HG02884 (cell line): ENCODE measurements at regions not wholly inside any gene's neighbourhood (a gene's known extent, or its start where the extent isn't known, plus 50 kb on each side); places are given as distances from the start of the nearest gene placed in this dataset.
"Not testable (repeated sequence)": the region's sequence is repeated elsewhere in the genome, so short reads cannot be mapped to it uniquely, and the experiment has no call there.

Experiments used
- ATAC-seq: cut with Tn5 transposase; IDR thresholded peaks from one replicate; pipeline ENCODE4 v1.9.1; 2021; ENCODE audit warnings: mild to moderate bottlenecking, moderate library complexity; ENCODE audit not compliant: unreplicated experiment

DNA sequence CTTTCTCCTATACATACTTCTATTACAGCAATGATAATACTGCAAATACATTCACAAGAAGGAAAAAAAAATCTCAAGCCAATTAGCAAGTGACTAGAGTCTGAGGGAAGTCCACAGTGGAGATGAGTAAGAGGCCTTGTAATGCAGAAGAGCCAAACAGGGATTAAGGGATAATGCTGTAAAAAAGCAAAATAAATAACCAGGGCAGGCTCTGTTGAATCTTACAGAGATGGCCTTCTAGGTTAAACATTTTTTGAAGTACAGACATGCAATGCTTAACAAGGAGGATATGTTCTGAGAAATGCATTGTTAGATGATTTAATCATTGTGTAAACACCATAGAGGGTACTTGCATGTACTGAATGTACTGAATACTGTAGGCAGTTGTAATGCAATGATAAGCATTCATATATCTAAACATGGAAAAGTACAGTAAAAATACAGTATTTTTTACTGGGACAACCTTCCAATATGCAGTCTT lies 122.1 kb upstream of the RMDN2 start:
- ATAC-seq: no peak

DNA sequence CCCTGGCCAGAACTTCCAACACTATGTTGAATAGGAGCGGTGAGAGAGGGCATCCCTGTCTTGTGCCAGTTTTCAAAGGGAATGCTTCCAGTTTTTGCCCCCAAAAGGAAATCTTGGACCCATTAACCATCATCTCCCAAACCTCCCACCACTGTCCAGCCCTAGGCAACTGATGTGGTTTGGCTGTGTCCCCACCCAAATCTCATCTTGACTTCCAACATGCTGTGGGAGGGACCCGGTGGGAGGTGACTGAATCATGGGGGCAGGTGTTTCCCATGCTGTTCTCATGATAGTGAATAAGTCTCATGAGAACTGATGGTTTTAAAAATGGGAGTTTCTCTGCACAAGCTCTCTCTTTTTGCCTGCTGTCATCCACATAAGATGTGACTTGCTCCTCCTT lies 119.1 kb upstream of the RMDN2 start:
- ATAC-seq: not testable (repeated sequence)

DNA sequence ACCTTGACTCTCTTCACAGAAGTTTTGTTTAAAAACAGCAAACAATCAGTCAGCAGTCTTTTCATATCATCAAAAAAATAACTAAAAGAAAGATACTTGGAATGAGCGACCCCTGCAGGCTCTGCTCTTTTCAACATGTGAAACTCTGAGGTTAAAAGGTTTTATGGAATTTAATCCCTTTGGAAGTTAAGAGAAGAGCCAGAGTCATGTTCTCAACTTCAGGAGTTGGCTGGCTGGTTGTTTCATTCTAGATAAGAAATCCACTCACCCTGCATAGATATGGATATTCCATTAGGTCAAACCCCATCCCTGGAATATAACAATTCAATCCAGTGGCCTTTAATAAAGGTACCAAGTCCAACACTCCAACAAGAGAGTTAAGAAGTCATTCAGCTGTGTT lies 115.6 kb upstream of the RMDN2 start:
- ATAC-seq: no peak

DNA sequence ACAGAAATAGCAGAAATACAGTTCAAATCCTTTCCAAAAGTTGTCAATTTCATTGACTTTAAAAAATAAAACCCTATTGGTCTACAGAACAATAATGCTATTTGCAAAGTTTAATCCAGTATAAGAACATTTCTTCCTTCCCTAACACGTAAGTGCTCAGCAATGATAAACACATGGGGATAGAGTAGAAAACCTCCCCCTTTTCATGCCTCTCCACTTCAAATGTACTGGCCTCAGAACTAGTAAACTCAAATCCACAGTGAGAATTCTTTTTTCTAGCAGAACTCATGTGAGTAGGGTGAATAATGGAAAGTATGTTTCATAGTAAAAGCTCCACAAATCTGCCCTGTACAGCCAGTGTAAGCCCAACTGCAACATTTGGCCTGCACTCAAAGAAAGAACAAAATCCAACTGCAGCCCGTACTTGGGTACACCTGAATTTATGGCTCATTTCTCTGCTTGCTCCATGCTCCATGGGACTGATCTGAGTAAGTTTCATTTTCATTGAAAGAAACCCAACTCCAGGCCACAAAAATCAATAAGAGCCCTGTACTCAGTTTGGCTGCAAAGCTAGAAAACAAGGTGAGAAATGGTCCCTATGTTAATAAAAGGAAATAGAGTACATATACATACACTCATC lies 115.0 kb upstream of the RMDN2 start:
- no peak for ATAC-seq

DNA sequence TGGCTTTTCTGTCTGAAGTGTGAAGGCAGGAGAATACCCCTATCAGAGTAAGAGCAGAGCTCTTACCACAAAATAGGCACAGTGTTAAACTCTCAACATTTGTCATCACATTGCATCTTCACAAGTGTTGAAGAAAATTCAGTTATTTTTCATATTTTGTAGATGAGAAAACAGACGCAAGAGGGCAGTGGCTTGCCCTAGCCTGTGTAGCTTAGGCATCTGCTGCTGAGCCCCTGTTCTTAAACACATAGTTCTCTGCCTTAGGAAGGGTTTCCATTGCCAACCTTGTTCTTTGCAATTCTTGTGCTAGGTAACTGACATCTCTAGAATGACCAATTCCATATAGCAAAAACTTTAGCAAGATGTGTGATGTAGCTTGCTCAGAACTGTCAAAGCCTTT lies 112.7 kb upstream of the RMDN2 start:
- ATAC-seq: no peak

DNA sequence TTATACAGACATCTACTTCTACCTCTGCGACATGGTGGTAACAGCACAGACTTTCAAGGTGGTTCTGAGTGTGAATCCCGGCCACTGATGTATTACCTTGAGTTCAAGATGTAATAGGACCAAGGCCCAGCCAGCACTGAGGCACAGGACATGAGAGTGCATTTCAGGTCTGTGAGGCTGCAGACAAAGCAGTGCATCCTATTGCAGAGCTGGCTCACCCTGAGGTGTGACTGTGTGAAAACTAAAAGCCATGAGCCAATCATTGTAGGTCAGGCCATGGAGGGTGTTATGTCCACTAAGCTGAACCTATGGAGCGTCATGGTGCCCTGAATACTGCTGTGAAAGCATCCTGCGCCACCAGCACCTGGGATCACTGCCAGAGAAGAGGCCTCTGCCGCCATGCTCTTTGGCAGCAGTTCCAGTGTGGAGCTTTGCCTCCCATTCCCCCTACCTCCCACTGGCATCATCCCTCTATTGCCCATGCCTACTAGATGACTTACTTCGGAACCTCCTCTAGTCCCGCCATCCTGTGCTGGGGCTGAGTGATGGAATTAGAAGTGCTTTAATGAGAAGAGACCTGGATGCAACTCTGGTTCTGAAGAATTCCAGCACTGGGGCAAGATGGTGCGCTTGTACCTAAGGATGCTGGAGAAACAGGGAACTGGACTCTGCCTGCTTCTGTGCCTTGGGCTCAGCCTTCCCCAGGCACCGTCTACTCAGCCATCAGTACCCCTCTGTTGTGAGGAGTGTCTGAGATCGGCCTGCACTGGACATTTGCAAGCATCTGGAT lies 112.0 kb upstream of the RMDN2 start:
- ATAC-seq: no peak

DNA sequence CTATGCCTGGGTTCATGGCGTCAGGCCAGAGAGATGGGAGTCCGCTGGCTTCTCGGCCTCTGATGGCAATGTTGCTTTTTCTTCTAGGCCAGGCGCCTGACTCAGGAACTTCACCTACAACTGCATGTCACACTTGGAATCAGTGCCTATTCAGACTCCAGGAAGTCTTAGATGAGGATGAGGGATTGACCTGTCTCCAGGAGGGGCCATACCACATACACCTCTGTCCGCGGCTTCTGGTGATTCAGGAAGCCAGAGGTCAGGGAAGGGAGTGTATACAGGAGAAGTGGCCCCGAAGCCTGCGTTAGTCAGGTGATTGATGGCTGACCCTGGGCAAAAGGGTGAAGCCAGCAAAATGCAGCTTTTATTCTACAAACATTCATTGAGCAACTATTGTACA lies 109.1 kb upstream of the RMDN2 start:
- no peak for ATAC-seq

DNA sequence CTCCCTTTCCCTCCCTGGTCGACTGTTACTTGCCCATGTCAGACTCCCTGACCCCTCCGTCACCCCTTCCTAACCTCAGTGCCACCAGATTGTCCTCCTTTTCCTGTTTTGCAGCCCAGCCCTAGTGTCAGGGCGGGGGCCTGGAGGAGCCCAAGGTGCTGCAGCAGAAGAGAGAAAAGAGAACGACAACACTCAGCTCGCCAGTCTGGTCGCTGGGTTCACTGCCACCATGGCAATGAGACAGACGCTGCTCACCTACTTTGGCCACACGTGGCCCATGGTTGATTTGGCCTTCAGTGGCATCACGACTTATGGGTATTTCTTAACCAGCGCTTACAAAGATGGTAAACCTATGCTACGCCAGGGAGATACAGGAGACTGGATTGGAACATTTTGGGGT lies 108.4 kb upstream of the RMDN2 start:
- ATAC-seq: no peak

DNA sequence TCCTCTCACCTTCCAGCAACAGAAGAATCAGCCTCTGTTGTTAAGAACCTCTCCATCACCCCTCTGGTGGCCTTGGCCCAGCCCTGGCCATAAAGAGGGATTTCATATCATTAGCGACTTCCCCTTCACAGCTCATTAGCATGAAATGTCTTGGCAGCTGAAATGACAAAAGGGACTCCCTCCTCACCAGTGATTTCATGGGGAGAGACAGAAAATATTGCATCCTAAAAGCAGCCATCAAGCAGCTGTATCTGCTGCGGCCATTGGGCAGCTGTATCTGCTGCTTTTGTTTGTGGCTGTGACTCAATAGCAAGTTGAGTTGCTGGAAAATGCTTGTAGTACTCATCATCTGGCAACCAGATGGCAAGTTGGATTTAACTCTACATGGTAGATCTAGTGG lies 105.9 kb upstream of the RMDN2 start:
- no peak for ATAC-seq

DNA sequence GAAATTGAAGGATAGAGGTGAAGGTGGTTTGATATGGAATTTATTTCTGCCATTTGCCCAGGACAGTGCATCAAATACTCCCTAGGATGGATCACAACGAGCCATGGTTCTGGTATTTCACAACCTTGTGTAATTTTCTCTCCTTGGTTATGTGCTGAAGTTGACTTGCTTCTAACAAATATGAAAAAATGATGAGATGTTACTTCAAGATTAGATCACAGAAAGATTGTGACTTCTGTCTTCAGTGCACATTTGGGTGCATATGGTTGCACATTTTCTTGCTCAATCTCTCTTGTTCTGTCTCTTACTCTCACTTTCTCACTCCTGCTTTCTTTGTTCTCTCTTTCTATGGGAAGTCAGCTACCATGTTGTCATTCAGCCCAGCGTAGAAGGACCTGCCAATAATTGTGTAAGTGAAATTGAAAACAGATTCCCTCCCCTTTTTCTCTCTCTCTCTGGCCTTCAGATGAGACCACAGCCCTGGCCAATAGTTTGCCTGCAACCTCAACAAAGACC lies 104.6 kb upstream of the RMDN2 start:
- ATAC-seq: no peak

DNA sequence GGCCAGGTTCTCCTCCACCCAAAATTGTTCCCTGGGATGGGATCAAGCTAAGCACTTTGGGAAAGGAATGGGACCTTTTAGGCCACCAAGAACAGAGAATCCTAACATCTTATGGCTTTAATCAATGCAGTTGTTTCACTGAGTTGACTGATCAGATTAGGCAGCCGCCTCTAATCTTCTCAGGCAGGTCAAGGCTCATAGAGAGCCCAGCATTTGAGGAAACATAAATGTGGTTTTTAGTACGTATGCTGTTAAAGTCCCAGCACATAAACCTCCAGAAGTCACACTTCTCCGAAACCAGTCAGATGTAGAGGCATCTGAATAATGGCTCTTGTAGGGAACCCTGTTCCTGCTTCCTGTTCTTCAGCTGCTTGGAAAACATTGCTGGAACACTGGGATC lies 99.5 kb upstream of the RMDN2 start:
- no peak for ATAC-seq

DNA sequence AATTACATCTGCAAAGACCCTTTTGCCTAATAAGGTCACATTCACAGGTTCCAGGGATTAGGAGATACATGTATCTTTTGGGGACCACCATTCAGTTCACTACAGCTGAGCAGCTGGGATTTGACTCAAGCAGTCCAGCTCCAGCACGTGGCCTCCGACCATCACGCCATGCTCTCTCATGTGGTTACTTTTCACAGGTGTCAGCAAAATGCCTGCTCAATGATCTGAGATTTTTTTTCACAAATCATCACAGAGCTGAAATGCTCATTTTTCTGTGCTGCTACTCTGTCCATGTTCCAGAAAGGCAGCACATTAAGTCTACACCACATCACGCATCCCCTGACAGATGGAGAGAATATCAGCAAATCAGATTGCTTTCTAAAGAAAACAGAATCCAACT lies 98.5 kb upstream of the RMDN2 start:
- no peak for ATAC-seq

DNA sequence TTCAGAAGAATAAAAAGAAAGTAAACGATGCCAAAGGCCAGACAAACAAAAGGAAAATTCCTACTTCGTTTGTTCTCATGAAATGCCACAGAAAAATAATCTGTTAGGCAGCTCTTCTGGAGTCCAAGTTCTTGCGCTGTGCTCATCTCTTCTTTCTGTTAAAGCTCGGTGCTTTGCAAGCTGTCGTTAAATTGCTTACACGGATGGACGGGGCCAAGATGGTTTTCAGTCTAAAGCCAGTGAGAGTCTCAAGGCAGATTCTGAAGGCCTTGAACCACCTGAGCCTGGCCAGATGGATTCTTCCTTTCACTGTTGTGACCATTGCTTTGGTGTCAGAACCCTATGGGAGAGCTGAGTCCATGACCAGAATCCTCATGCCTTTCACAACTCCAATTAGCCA lies 97.6 kb upstream of the RMDN2 start:
- no peak for ATAC-seq

DNA sequence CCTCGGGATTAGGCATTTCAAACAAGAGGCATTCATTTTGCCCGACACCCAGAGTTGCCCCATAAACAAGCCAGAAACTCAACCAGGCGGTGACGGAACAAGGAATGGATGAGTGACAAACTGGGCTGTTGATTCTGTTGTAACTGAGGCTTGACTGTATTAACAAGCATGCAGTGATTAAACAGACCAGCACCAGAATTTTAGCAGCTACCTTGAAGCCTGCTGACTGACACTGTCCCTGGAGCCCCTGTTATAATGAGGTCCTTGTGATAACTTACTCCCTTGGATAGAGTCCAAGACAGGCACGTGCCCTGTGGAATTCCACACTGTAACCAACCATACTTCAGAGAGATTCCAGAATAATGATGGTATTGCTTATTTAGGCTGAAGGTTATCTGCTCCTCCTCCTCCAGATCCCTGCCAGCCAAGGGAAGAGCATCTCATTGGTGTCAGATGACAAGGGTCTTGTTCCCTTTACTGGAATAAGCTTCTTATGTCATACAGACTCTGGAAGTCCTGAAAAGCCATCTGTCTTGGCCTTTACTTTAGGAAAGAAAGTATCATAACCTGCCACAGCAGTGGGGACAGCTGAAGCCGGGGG lies 97.1 kb upstream of the RMDN2 start:
- no peak for ATAC-seq

DNA sequence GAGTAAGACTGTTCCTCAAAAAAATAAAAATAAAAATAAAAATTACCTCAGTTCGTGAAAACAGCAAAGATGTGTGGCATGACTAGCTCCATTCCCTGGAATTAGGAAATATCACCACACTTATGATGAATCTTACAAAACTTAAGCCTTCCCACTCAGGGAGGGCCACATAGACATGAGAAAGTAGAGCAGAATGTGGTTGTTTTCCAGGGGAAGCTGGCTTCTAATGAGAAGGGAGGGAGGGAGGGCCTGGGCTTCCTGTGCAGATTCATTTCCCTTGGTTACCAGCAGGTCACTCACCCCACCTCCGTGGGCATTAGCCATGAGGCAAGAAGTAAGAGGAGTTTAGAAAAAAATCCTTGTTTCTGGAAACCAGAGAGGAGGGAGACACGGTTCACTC lies 95.9 kb upstream of the RMDN2 start:
- ATAC-seq: no peak

DNA sequence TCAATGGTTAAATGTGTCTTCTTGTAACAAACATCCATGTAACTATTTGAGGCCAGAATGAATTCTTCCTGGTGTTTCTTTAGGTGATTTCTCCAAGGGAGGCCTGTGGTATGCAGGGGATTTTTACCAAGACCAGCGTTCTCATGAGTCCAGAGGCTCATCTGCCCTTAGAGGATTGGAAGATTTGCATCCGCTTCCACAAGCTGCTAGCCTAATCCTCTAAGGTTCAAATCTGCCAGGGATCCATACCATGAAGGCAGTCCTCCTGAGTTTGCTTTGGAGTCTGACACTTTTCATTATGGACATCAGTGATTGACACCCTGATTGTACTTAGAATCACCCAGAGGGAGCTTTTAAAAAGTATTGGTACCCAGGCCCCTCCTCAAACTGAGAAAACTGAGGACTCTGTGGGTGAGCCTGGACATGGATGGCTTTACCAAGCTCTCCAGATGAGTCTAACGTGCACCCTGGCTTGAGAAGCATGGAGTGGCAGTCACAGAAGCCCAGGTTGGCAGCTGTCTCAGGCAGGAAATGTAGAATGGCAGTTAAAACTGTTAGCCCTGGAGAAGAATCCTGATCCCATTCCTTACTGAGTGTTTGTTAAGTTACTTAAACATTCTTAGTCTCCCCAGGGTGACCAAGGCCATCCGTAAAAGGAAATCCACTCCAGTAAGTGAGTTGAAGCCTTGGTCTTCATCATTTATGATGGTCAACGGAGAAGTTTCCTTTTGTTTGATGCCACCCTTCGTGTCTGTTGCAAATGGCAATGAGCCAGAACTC lies 95.3 kb upstream of the RMDN2 start:
- no peak for ATAC-seq

DNA sequence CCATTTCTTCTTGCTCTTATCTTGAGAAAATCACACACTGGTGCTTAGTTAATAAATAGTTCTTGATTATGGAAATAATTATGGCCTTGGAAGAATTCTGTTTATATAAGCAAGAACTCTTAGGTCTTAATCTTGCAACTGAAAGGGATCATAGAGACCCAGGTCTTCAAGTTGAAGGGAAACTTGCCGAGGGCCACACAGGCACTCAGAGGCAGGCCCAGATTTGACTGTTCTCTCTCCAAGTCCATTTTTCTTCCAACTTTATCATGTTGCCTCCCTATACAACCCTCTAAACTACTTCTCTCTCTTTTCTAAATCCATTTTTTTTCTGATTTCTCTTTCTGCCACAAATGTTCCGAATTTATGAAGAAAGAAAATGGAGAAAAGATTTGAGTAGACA lies 94.5 kb upstream of the RMDN2 start:
- ATAC-seq: no peak

DNA sequence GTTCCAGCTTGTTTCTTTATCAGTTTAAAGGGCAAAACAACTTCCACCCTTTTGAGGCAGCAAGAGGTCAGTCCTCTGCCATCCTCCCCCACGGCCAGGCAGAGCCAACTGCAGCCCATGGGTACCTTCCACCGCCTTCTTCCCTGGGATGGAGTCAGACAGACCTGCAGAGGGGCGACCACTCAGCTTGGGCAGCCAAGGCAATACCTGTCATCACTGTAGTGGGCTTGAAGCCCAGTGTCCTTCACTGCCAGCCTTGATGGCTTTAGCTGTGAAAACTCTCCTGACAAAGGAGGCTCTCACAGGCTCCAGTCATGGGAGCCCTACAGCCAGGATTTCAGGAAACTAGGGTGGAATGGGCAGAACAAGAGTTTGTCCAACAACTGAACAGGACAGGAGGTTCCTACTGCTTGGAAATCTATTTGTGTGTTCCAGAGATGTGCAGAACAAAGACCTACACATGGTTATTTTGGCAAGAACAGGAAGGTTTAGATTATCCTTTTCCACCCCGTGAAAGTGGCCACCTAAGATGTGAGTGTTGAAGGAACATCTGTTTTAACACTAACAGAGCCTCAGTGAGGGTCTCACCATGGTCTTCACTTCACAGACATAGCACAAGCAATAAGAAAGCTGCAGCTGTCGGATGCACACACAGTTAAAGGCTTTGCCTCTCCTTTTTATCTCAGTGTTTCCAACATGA lies 93.9 kb upstream of the RMDN2 start:
- no peak for ATAC-seq

DNA sequence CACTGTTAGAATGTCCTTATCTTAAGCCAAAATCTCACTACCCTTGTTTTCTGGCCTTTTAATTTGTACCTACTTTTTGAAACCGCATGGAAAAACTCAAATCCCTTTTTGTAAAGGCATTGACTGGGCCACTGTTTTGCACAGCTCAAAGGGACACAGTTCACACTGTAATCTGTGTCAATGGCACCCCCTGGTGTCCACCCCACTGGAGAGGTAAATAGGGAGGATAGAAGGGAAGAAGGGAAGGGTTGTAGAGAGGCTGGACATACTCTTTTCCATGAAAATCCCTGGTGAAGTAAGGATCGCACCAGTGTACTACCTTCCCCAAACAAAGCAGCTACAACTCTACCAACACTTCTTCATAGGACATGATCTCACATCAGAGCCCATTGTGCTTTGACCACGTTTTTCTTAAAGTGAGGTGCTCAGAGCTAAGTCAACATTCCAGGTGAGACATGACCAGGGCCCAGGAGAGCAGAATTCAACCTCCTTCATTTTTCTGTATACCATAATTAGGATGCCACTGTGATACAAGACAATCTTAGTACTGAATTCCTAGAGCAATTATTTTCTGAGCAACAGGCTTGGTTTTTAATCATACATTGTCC lies 92.4 kb upstream of the RMDN2 start:
- ATAC-seq: no peak

DNA sequence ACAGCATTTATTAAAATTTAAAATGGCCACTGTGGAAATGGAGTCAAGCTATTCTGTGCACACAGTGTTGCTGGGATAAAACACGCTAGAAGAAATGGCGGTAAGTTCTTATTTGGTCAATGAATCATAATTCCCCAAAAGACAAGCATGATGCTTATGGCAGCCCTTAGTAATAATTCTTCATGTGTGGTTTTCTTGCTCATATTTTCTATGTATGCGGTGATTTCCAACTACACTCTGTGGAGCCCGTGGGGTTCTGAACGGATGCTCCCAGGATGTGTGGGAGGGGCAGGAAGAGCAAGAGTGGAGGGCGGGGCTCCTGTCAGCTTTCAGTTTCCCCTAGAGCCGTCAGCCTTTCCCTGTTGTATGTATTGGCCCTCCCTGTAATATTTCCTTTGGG lies 91.7 kb upstream of the RMDN2 start:
- no peak for ATAC-seq
